ENCODE measurements at regions not wholly inside any gene's neighbourhood (a gene's known extent, or its start where the extent isn't known, plus 50 kb on each side); places are given as distances from the start of the nearest gene placed in this dataset.

DNA sequence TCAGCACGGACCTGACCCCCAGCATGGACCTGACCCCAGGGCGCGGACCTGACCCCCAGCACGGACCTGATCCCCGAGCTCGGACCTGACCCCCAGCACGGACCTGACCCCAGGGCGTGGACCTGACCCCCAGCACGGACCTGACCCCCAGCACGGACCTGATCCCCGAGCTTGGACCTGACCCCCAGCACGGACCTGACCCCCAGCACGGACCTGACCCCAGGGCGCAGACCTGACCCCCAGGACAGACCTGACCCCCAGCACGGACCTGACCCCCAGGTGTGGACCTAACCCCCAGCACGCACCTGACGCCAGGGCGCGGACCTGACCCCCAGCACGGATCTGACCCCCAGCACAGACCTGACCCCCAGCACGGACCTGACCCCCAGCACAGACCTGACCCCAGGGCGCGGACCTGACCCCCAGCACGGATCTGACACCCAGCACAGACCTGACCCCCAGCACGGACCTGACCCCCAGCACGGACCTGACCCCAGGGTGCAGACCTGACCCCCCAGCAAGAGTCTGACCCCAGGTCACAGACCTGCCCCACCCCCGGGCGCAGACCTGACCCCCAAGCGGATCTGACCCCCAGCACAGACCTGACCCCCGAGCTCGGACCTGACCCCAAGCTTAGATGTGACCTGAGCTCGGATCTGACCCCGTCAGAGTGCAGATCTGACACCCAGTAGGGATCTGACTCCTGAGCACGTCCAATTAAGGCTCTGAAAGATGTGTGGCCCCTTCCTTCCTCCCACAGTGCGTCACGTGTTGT is 98.7 kb downstream of the C16orf95 start:
- no peak for DNase-seq (ENCODE audit: low read depth in 2 of 2)

DNA sequence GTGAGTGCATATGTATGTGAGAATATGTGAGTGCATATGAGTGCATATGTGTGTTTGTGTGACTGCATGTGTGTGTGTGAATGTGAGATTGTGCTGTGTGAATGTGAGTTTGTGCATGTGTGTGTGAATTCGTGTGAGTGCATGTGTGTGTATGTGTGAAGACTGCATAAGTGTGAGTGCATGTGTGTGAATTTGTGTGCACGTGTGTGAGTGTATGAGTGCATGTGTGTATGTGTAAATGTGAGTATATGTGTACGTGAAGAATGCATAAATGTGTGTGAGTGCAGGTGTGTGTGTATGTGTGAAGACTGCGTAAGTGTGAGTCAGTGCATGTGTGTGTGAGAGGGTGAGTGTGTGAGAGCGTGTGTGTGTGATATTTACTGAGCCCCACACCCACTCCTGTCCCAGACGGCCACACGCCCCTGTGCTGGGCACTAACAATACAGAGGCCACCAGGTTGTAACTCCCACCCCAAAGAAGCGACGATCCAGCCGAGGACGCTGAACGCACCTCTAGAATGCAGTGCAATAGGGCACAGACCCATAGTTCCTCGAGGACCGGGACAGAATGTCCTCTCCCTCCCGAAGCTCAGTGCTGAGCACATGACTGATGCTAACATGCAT is 97.8 kb downstream of the C16orf95 start:
- no peak for DNase-seq (ENCODE audit: low read depth in 2 of 2)

DNA sequence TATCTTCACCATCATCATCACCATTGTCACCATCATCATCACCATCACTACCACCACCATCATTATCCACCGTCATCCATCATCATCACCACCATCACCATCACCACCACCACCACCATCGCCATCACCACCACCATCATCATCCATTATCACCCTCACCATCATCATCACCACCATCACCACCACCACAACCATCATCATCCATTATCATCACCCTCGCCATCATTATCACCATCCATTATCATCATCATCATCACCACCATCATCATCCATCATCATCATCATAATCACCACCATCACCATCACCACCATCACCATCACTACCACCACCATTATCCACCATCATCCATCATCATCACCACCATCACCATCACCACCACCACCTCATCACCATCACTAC is 95.6 kb downstream of the C16orf95 start:
- DNase-seq (ENCODE audit: low read depth in 2 of 2), result no peak

DNA sequence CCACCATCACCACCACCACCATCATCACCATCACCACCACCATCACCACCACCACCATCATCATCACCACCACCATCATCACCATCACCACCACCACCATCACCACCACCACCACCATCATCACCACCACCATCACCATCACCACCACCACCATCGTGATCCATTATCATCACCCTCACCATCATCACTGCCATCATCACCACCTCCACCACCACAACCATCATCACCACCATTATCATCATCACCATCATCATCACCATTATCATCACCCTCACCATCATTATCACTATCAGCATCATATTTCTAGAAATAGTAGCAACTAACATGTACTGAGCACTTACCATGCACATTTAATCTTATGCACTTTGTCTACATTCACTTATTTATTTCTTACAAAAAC is 94.9 kb downstream of the C16orf95 start:
- DNase-seq (ENCODE audit: low read depth in 2 of 2), result no peak

GRCh38 chr16:87223656-87224248 is 93.4 kb downstream of the C16orf95 start:
- no peak for DNase-seq (ENCODE audit: low read depth in 2 of 2)

- no peak for DNase-seq (ENCODE audit: low read depth in 2 of 2)
Observed at GRCh38 chr16:87226926-87227295, 90.3 kb downstream of the C16orf95 start.

DNA sequence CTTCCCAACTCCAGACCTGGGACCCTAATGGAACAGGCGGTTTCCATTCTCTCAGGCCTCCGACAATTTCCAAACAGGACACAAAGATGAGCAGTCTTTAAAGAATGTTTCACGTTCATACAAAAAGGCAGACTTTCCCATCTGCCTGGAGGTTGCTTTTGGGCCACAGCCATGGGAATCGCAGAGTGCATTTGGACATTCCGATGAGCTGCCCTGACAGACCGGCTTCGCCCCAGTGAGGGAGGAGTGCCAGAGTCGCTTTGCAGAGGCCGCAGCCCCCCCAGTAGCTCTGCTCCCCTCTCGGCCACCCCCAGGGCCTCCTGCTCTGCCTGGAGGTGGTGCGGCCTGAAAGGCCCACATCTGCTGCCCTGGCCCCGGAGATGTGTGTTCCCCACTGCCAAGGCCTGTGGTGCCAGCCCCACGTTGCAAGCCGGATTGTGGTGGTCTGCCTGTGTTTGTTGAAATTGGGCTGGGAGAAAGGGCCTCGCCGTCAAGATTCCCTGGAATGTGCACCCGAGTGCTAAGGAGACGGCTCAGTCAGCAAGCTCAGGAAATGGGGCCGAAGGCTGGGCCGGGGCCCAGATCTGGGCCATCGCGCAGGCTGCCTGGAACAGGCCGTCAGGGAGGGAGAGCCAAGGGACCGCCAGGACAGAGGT is 89.8 kb downstream of the C16orf95 start:
- no peak for DNase-seq (ENCODE audit: low read depth in 2 of 2)

DNA sequence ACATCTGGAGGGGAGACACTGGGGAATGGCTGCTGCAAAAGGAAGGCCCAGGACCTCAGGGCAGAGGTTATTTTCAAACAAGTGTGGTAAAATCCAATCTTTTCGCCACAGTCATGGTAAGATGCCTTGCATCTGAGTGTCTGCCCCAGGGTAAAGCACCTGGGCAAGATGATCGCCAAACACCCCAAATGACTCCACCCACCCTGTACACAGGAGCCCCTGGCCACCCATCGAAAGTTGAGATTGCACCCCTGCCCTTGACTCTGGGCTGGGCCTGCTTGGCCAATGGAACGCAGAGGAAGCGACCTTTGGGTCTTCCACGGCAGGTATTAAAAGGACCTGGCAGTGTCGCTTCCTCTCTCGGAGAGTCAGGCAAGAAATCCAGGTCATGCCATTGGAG is 88.8 kb downstream of the C16orf95 start:
- no peak for DNase-seq (ENCODE audit: low read depth in 2 of 2)

GRCh38 chr16:87229230-87230188 is 87.7 kb downstream of the C16orf95 start:
- no peak for DNase-seq (ENCODE audit: low read depth in 2 of 2)

DNA sequence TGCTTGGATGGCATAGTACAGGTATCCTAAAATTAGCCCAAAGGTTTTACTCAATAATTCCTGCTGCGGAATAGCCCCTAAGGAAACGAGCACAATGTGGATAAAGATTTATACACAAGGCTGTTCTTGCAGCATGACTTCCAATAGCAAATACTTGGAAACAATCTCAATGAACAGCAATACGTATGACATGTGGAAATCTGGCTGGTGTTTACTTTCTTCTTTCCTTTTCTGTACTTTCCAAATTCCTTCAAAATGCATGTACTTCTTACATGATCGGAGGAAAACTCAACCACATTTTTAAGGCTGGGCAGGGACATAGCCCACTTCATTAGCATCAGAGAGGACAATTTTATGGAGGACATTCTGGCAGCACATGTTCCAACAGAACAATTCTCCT is 86.6 kb downstream of the C16orf95 start:
- no peak for DNase-seq (ENCODE audit: low read depth in 2 of 2)

GRCh38 chr16:87231295-87231694 is 85.9 kb downstream of the C16orf95 start:
- no peak for DNase-seq (ENCODE audit: low read depth in 2 of 2)

- DNase-seq (ENCODE audit: low read depth in 2 of 2), result no peak
Observed at GRCh38 chr16:87231911-87232310, 85.3 kb downstream of the C16orf95 start.

DNA sequence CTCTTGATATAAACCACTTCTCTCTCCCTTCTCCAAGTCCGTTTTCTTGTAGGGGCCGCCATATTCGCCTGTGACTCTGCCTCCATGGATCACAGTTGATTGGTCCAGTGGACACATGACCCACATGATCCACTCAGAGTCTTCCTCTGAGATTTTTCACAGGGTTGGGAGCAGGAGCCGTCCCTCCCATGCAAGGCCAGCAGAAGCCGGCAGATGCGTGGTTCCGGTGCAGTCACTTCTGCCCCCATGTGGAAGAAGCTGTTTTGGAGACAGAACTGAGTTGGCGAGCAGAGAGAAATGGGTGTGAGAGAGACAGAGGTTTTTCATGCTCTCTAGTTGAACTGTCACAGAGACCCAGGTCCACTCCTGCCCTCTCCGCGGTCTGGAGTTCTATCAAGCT is 83.3 kb downstream of the C16orf95 start:
- DNase-seq (ENCODE audit: low read depth in 2 of 2), result no peak

- no peak for DNase-seq (ENCODE audit: low read depth in 2 of 2)
Observed at GRCh38 chr16:87234601-87235000, 82.6 kb downstream of the C16orf95 start.

- no peak for DNase-seq (ENCODE audit: low read depth in 2 of 2)
Observed at GRCh38 chr16:87235810-87236515, 81.2 kb downstream of the C16orf95 start.

DNA sequence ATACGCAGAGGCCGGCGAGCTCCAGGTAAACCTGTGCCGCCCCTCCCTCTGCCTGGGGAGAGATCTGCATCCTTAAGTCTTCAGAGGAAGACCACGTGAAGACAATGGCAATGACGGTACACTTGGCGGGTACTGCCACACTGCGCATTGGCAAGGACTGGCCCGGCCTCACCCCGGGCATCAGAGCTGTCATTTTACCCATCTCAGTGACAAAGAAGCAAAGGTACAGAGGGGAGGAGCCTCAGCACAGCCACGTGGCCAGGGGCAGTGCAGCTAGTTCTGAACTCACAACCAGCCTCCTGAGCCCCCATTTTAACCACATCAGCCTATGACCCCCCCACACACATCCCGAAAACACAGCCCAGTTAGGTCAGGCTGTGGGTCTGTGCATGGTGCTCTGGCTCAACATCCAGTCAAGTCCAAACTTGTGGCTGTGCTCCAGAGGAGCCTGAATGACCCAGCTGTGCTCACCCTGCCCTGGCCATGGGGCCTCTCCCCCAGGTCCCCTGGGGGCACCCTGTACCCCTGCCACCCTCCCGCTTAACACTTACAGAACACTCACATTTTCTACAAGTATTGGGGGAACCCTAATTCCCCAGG is 80.6 kb downstream of the C16orf95 start:
- no peak for DNase-seq (ENCODE audit: low read depth in 2 of 2)

DNA sequence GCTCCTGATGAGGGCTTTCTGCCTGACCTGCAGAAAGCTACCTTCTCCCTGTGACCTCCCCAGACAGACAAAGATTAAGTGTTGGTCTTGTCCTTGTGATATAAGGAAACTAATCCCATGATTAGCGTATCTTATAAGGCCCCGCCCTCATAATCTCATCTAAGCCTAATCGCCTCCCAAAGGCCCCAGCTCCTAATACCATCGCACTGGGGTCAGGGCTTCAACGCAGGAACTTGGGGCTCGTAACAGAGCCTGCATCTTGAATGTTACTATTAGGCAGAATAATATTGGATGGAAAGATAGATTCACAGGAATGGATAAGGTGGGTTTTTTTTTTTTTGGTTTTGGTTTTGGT is 78.9 kb downstream of the C16orf95 start:
- no peak for DNase-seq (ENCODE audit: low read depth in 2 of 2)

DNA sequence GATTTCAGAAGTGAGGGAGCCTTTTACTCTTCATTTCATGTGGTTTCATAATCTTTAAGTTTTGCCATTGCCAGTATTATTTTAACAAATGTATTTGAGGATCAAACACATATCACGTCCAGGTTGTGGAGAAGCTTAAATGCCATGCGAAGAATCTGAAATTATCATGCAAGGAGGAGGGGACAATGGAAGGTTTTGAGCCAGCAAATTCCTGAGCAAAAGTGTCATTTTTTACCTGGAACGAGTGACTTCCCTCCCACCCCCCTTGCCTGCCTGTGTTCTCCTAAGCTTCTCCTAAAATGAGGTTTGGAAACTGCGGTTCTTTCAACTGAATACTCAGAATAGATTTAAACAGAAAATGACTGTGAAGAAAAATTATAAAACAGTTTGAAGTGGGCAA is 77.6 kb downstream of the C16orf95 start:
- no peak for DNase-seq (ENCODE audit: low read depth in 2 of 2)

DNA sequence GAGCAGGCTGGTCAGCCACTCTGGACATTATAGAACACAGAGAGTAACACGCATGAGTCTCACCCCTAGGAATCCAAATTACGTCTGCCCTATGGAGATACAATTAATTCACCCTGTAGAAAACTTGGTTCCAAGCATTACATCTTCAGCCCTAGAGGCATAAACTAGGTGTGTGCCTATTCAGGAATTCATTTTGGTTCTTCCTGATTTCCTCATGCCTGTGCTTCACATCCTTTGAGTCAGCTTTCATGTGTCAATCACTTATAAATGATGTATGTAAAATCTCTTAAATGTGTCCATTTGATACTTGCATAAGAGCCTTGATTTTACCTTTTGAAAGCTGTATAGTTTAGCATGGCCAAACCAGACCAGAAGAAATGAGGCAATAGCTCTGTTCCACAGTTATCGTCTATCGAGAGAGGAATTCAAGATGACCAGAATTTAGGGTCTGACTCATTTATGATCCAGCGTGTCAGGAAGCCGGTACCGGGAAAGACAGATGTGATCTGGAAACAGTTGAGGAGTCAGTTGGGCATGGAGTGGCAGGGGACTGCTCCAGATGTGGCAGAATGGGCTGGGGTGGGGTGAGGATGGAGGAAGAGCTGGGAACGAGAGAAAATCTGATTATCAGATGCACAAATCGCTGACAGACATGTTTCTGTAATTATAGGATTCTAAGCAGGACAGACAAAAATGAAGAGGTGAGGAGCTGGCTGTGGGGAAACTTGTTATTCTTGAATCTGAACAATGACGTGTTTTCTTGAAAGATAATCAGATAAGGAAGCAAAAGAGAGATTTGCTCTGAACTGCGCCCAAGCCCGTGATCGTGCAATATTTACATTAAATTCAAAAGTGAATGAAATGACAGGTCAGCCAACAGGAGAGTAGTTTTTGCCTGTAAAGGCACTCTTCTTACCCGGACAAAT is 76.7 kb downstream of the C16orf95 start:
- DNase-seq (ENCODE audit: low read depth in 2 of 2), result no peak
